GM18502 (cell line): ENCODE measurements at regions not wholly inside any gene's neighbourhood (a gene's known extent, or its start where the extent isn't known, plus 50 kb on each side); places are given as distances from the start of the nearest gene placed in this dataset.

Experiments used
- ATAC-seq: cut with Tn5 transposase; IDR thresholded peaks from one replicate; pipeline ENCODE4 v1.9.1; 2021; ENCODE audit warnings: mild to moderate bottlenecking; ENCODE audit not compliant: unreplicated experiment, poor library complexity

- no peak for ATAC-seq
Measured at GRCh38 chr12:127393896-127394295, 873.1 kb upstream of the TMEM132C start.

- no peak for ATAC-seq
Measured at GRCh38 chr12:127396734-127397133, 870.2 kb upstream of the TMEM132C start.

GRCh38 chr12:127398016-127398710, 868.8 kb upstream of the TMEM132C start:
- ATAC-seq, result no peak

DNA sequence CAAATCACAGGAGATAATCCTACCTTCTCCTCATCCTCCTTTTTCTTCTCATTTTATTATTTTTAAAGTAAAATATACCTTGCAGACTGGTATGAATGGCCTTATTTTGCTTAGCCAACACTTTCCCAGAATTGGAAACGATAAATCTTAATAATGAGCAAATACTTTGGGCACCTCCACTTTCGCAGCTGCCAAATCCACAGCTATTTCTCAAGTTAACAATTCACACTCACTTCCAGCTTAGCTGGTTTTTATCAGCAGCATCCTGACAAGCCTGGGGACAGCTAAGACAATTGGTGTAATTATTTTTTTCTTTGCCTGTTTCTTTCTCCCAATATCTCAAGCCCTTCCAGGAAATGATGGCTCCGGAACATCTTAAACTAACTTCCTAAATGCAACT, 867.5 kb upstream of the TMEM132C start:
- no peak for ATAC-seq

GRCh38 chr12:127400221-127400620, 866.7 kb upstream of the TMEM132C start:
- ATAC-seq, result no peak

DNA sequence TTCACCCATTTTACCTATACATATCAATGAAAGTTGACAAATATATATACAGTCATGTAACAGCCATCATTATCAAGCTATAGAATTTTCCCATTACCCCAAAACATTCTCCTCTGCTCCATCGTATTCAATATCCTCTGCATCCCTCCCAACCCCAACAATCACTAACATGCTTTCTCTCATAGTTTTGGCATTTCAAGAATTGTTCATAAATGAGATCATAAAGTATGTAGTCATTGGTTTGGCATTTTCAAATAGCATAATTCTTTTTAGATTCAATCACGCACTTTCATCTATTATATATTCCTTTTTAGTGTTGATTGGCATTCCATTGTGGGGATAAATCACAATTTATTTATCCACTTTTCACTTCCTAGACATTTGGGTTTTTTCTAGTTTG, 866.0 kb upstream of the TMEM132C start:
- ATAC-seq, result no peak

DNA sequence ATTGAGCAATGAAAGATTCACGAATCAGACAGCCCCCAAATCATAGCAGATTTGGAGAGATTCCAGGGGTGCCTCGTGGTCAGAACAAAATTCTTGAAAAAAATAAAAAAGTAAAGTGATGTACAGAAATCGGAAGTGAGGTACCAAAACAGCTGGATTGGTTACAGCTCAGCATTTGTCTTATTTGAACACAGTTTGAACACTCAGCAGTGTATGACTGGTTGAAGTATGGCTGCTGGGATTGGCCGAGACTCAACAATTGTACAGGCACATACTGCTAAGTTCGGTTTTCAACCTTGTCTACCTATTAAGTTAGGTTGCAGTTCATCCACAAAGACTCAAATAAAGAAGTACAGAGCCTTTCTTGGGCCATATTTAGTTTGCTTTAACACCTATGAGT, 865.4 kb upstream of the TMEM132C start:
- no peak for ATAC-seq

GRCh38 chr12:127411166-127411915, 855.6 kb upstream of the TMEM132C start:
- ATAC-seq, result no peak

DNA sequence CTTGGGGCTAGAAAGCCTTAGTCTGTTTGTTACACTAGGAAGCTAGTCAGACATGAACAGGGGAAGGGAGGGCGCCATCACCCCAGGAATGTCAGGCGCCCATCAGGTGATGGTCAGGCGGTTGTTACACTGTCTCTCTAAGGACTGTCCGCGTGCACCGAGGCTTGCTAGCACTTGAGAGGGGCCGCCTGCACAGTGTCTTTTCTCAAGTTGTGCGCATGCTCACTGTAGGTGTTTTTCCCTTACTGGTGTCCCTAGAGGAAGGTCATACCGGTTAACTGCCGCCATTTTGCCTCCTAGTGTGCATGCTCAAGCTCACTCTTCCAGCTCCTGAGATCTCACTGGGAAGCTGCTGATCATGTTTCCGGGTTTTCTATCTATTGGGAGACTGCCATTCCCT, 855.0 kb upstream of the TMEM132C start:
- ATAC-seq, result no peak

GRCh38 chr12:127412866-127413265, 854.1 kb upstream of the TMEM132C start:
- ATAC-seq, result no peak

- no peak for ATAC-seq
Measured at GRCh38 chr12:127414186-127414585, 852.8 kb upstream of the TMEM132C start.

DNA sequence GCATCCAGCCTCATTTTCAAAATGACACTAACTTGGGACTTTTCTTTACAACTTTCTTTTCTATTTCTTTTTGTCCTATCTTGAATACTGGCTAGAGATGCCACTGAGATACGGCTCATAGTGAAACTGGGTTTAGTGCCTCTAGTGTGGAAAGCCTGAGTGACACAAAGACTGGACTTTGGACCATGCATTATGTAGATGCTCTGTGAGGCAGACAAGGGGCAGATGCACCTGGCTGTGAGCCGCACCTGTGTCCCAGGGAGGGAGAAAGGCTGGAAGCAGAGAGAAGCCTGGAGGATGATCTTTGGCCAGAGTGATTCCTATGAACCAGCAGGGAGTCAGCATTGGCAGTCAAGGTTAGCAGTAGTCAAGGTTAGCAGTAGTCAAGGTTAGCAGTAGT, 852.3 kb upstream of the TMEM132C start:
- ATAC-seq, result no peak

- no peak for ATAC-seq
Measured at GRCh38 chr12:127416796-127417195, 850.2 kb upstream of the TMEM132C start.

DNA sequence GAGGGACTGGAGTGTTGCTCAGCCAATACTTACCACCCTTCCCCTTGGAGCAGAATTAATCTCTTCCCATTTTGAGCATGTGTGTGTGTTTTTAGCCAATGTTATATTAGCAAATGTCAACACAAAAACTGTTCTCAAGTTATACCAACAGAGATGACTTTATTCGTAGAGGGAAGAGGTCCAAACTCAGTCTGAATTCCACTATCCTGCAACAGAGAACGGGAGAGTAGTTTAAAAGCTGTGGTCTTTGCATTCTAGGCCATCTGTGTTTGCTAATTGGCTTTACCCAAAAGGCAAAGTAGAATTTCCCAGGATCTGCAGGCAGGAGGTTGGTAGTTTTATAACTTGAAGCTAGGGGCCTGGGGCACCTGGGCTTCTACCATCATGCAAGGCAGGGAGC, 847.9 kb upstream of the TMEM132C start:
- no peak for ATAC-seq

DNA sequence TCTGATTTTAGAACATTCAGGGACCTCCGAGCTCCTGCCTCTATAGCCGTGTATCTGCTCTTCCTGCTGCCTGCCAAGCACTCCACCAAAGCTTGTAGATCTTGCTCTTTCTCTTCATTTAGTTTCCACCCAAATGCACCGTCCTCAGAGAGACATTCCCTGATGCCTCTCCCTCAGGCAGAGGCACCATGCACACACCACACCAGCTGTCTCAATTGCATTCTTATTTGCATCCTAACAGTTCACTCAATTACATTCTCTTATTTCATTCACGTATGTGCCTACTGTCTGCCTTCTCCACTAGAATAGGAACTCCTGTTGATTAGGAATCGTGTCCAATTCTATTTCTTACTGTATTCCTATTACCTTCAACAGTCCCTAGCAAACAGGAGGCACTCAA, 845.4 kb upstream of the TMEM132C start:
- ATAC-seq, result no peak

DNA sequence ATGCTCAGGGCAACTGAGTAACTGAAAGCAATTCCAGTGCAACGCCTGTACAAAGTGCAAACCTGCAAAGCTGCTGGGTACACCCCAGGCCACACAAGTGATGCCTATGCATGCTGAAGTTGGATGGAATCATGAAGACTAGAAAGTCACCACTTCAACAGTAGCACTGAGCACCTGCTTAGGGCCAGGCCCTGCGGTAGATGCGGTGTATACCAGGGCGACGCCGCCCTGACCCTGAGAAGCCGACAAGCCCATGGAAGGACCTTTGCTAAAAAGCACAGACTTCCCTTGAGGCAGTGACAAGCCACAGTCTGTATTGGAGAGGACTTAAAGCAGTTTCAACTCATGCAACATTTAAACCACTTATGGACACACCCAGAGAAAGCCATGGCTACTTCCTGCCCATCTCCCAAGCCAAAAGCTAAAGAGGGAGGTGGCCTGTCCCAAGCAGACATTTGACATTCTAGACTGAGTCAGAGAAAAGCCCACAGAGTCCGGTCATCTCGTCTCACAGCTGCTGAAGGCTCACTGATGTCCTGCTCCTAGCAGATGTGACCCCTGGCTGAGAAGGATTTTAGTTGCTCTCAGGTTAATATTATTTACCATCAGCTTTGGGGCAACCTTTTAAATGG, 843.9 kb upstream of the TMEM132C start:
- ATAC-seq, result no peak

DNA sequence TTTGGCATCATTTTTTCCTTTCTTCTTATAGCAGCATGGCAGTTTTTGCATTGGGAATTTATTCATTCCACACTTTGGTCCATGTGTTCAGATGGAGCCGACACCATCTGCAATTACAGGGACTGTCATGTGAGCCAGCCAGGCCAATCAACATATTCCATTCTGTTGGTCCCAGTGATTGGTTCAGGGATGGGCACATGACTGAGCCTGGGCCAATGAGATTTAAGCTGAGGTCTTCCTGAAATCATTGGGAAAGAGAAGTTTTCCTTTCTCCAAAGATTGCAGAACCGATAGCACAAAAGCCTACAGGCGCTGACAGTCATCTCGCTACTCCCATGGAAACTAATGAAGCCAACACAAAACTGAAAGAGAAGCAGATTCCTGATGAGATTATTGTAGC, 841.5 kb upstream of the TMEM132C start:
- no peak for ATAC-seq

DNA sequence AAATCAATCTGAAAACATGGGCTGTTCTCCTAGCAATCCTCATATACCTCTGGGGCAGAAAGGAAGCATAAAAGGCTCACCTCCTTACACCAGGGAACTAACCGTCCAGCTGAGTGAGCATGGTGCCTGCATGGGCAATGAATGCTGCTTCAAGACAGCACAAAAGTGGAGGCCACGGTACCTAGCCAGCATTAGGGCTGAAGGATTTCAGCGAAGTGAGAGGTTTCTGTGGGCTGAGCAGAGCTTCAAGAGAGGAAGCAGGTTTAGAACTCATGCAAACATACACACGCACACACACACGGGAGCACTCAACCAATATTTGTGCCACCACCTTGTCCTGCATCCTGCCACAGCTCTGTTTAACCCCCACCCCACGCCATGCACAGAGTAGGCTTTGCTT, 838.5 kb upstream of the TMEM132C start:
- no peak for ATAC-seq

- no peak for ATAC-seq
Measured at GRCh38 chr12:127429551-127430285, 837.3 kb upstream of the TMEM132C start.

DNA sequence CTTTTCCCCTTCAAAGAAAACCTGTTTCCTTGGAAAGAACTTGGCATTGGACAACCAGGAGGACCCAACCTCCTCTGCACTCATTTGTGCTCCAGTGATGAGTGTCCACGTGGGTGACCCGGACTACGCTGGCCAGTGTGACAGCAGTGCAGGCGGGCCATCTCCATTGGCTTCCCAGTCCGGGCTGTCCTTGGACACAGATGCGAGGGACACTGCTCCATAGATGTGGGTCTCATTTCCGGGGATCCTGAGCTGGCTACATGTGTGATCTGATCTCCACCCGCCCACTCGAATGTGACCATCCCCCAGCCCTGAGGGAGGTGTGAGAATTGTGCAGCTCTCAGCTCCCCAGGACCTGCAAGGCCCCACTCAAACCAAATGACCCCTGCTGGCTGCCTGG, 836.6 kb upstream of the TMEM132C start:
- no peak for ATAC-seq

DNA sequence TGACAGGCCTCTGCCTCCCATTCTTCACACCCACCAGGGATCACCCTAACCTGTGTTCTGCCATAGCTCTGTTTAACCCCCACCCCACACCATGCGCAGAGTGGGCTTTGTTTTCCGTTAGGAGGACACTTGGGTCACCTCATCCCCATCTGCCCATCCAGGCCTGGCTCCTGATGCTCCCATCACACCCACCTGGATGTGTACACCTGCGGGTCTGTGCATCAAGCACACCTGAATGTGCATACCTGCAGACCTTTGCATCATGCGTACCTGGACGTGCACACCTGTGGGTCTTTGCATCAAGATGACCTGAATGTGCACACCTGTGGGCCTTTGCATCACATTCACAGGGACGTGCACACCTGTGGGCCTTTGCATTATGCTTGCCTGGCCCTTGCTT, 835.8 kb upstream of the TMEM132C start:
- no peak for ATAC-seq
